ENCODE measurements at regions not wholly inside any gene's neighbourhood (a gene's known extent, or its start where the extent isn't known, plus 50 kb on each side); places are given as distances from the start of the nearest gene placed in this dataset.

DNA sequence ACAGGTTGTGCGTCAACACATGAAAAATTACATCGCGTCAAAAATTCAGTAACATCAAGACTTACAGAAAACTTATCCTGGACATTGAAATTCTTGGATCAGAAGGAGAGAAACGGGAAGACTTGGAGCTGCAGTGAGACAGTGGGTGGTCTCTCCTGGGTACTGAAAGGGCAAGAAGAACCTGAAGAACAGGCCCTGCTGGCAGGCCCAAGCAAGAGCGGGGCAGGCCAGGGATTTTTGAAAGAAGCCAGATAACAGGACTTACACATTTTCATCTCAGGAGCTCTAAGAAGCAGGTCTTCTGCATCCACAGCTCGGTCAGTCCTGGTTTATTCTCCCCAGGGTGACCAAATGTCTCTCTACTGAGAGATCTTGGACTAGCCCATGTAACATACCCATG lies 466.5 kb upstream of the SOX5 start:
- DNase-seq (ENCODE audit: low spot score): no peak
- no peak for TF ChIP-seq CTCF (IDR thresholded peaks at IDR 0.05; ENCODE audit: extremely low read depth, insufficient read depth, missing control alignments)
- in situ Hi-C loops (cut with MboI; ENCODE audit: low pct_unique_long_range_greater_than_20kb, low sequenced_read_pairs, unreplicated experiment): no loop called here

GRCh38 chr12:24414480-24414879 lies 465.0 kb upstream of the SOX5 start:
- TF ChIP-seq CTCF (IDR thresholded peaks at IDR 0.05; ENCODE audit: extremely low read depth, insufficient read depth, missing control alignments): no peak
- in situ Hi-C loops (cut with MboI; ENCODE audit: low pct_unique_long_range_greater_than_20kb, low sequenced_read_pairs, unreplicated experiment): no loop called here
- no peak for DNase-seq (ENCODE audit: low spot score)

- no peak for TF ChIP-seq CTCF (IDR thresholded peaks at IDR 0.05; ENCODE audit: extremely low read depth, insufficient read depth, missing control alignments)
- in situ Hi-C loops (cut with MboI; ENCODE audit: low pct_unique_long_range_greater_than_20kb, low sequenced_read_pairs, unreplicated experiment): no loop called here
- no peak for DNase-seq (ENCODE audit: low spot score)
These were observed 462.5 kb upstream of the SOX5 start for GRCh38 chr12:24411948-24412347.

- DNase-seq (ENCODE audit: low spot score): no peak
- in situ Hi-C loops (cut with MboI; ENCODE audit: low pct_unique_long_range_greater_than_20kb, low sequenced_read_pairs, unreplicated experiment): no loop called here
- TF ChIP-seq CTCF (IDR thresholded peaks at IDR 0.05; ENCODE audit: extremely low read depth, insufficient read depth, missing control alignments): no peak
These were observed 460.4 kb upstream of the SOX5 start for GRCh38 chr12:24409868-24410267.

DNA sequence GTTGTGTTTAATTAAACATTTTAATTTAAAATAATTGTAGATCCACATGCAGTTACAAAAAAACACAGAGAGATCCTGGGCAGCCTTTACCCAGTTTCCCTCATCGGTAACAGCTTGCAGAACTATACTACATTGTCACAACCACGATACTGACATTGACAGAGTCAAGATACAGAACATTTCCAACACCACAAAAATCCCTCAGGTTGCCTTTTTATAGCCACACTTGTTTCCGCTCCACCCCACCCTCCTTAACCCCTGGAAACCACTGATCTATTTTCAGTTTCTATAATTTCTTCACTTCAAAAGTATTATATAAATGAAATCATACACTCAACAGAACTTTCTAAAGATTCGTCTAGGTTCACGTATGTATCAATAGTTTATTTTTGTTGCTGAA lies 458.8 kb upstream of the SOX5 start:
- no peak for TF ChIP-seq CTCF (IDR thresholded peaks at IDR 0.05; ENCODE audit: extremely low read depth, insufficient read depth, missing control alignments)
- no peak for DNase-seq (ENCODE audit: low spot score)
- in situ Hi-C loops (cut with MboI; ENCODE audit: low pct_unique_long_range_greater_than_20kb, low sequenced_read_pairs, unreplicated experiment): no loop called here

DNA sequence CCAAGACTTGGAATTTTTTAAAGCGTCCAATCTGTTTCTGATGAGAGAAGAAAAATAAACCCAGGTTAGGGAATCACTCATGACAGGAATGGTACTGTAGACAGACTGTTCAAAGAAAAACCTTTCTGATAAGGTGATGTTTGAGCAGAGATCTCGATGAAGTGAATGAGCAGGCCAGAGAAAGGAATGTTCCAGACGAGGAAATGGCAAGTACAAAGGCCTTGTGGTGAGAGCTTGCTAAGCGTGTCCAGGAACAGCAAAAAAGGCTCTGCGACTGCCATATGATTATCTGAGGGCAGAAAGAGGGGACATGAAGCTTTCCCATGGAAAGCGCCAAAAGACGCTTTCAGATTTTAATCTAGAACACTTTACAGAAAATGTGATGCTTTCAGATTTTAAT lies 458.4 kb upstream of the SOX5 start:
- in situ Hi-C loops (cut with MboI; ENCODE audit: low pct_unique_long_range_greater_than_20kb, low sequenced_read_pairs, unreplicated experiment): no loop called here
- no peak for TF ChIP-seq CTCF (IDR thresholded peaks at IDR 0.05; ENCODE audit: extremely low read depth, insufficient read depth, missing control alignments)
- DNase-seq (ENCODE audit: low spot score): no peak

Measured in GM13977 (cell line).